Subcutaneous abdominal adipose tissue (tissue), 5 donors: ENCODE measurements at regions not wholly inside any gene's neighbourhood (a gene's known extent, or its start where the extent isn't known, plus 50 kb on each side); places are given as distances from the start of the nearest gene placed in this dataset.

Experiments
- H3K27ac ChIP-seq: one replicate; pipeline ENCODE4 v1.7.0; 2013; ENCODE audit warnings: low read depth, mild to moderate bottlenecking, inconsistent platforms, low read length, moderate library complexity
- H3K27me3 ChIP-seq, 5 donors: one replicate each; pipeline ENCODE4 v1.7.0; 2013; ENCODE audit warnings: low read length in 5 of 5, inconsistent platforms in 1 of 5; ENCODE audit not compliant: control insufficient read depth in 5 of 5, insufficient read depth in 4 of 5
- H3K36me3 ChIP-seq, 5 donors: one replicate each; pipeline ENCODE4 v1.7.0; 2013; ENCODE audit warnings: low read length in 5 of 5; ENCODE audit not compliant: control insufficient read depth in 5 of 5, insufficient read depth in 5 of 5
- H3K4me1 ChIP-seq, 5 donors: one replicate each; pipeline ENCODE4 v1.7.0; 2013; ENCODE audit warnings: low read length in 5 of 5, mild to moderate bottlenecking in 3 of 5, moderate library complexity in 1 of 5; ENCODE audit not compliant: control insufficient read depth in 5 of 5, insufficient read depth in 5 of 5
- H3K4me3 ChIP-seq, 5 donors: one replicate each; pipeline ENCODE4 v1.7.0; 2013; ENCODE audit warnings: low read length in 5 of 5, low read depth in 1 of 5
- H3K9ac ChIP-seq, 5 donors: one replicate each; pipeline ENCODE4 v1.7.0; 2013; ENCODE audit warnings: low read length in 5 of 5, mild to moderate bottlenecking in 4 of 5, moderate library complexity in 3 of 5
- H3K9me3 ChIP-seq, 5 donors: one replicate each; pipeline ENCODE4 v1.7.0; 2013; ENCODE audit warnings: low read length in 5 of 5; ENCODE audit not compliant: control insufficient read depth in 5 of 5
- donor health status: healthy.
- donor health status: healthy.
- donor health status: healthy.
- donor health status: healthy.
- donor health status: healthy.

- Histone ChIP-seq H3K9me3 (no peaks in the 10 kb centered on the region), H3K36me3 (no peaks in the 10 kb centered on the region), H3K27ac (no peak overlapping the region), H3K9ac (no peak overlapping the region), H3K4me3 (no peak overlapping the region), H3K4me1 (no peaks in the 10 kb centered on the region), H3K27me3 (no peaks in the 10 kb centered on the region)
Measured at GRCh38 chr5:82655078-82655477, 376.9 kb upstream of the RPS23 start.

- Histone ChIP-seq H3K9me3 (no peaks in the 10 kb centered on the region), H3K4me3 (no peak overlapping the region), H3K36me3 (no peaks in the 10 kb centered on the region), H3K27ac (no peak overlapping the region), H3K4me1 (no peaks in the 10 kb centered on the region), H3K27me3 (no peaks in the 10 kb centered on the region), H3K9ac (no peak overlapping the region)
Measured at GRCh38 chr5:82649943-82650342, 371.8 kb upstream of the RPS23 start.

- no peak overlapping the region for H3K27ac ChIP-seq
Measured at GRCh38 chr5:82644766-82645165, 366.6 kb upstream of the RPS23 start.

GRCh38 chr5:82644229-82644628 lies 366.1 kb upstream of the RPS23 start:
- no peaks in the 10 kb centered on the region for H3K36me3 ChIP-seq
- H3K27ac ChIP-seq, result no peak overlapping the region
- no peak overlapping the region for H3K4me3 ChIP-seq
- H3K9ac ChIP-seq, result no peak overlapping the region
- H3K27me3 ChIP-seq, result no peaks in the 10 kb centered on the region
- peaks cover 0 to 3% (median 2%) of the 10 kb centered on the region in 5 donors for H3K4me1 ChIP-seq
- no peaks in the 10 kb centered on the region for H3K9me3 ChIP-seq

More at GRCh38 chr5:82644766-82645165, 366.6 kb upstream of the RPS23 start:
- H3K9ac ChIP-seq, result no peak overlapping the region
- no peaks in the 10 kb centered on the region for H3K9me3 ChIP-seq
- H3K4me1 ChIP-seq, result peaks cover 0 to 3% (median 0%) of the 10 kb centered on the region in 5 donors
- H3K36me3 ChIP-seq, result no peaks in the 10 kb centered on the region
- H3K4me3 ChIP-seq, result no peak overlapping the region
- H3K27me3 ChIP-seq, result no peaks in the 10 kb centered on the region

GRCh38 chr5:82642313-82642712 lies 364.2 kb upstream of the RPS23 start:
- H3K4me1 ChIP-seq, result peaks cover 0 to 6% (median 3%) of the 10 kb centered on the region in 5 donors
- H3K36me3 ChIP-seq, result no peaks in the 10 kb centered on the region
- no peaks in the 10 kb centered on the region for H3K9me3 ChIP-seq
- H3K9ac ChIP-seq, result no peak overlapping the region
- no peaks in the 10 kb centered on the region for H3K27me3 ChIP-seq
- no peak overlapping the region for H3K4me3 ChIP-seq
- no peak overlapping the region for H3K27ac ChIP-seq

- Histone ChIP-seq H3K4me1 (peaks cover 0 to 6% (median 3%) of the 10 kb centered on the region in 5 donors), H3K9ac (no peak overlapping the region), H3K4me3 (no peak overlapping the region), H3K27me3 (no peaks in the 10 kb centered on the region), H3K27ac (no peak overlapping the region), H3K36me3 (no peaks in the 10 kb centered on the region), H3K9me3 (no peaks in the 10 kb centered on the region)
Measured at GRCh38 chr5:82641331-82642003, 363.3 kb upstream of the RPS23 start.

- Histone ChIP-seq H3K9ac (no peak overlapping the region), H3K27me3 (no peaks in the 10 kb centered on the region), H3K4me3 (no peak overlapping the region), H3K27ac (no peak overlapping the region), H3K36me3 (no peaks in the 10 kb centered on the region), H3K4me1 (peaks cover 0 to 6% (median 3%) of the 10 kb centered on the region in 5 donors), H3K9me3 (no peaks in the 10 kb centered on the region)
Measured at GRCh38 chr5:82640916-82641315, 362.8 kb upstream of the RPS23 start.

GRCh38 chr5:82639393-82640144 lies 361.4 kb upstream of the RPS23 start:
- peak overlapping the region; percentile 11 for H3K27ac ChIP-seq

GRCh38 chr5:82636591-82636990 lies 358.4 kb upstream of the RPS23 start:
- Histone ChIP-seq H3K27ac (no peak overlapping the region), H3K4me3 (no peak overlapping the region)

More at GRCh38 chr5:82639393-82640144, 361.4 kb upstream of the RPS23 start:
- Histone ChIP-seq H3K4me1 (peaks cover 0 to 6% (median 3%) of the 10 kb centered on the region in 5 donors), H3K4me3 (no peak overlapping the region), H3K36me3 (no peaks in the 10 kb centered on the region), H3K9ac (peak overlapping the region in 1 of 5 donors; percentile 30), H3K27me3 (no peaks in the 10 kb centered on the region), H3K9me3 (no peaks in the 10 kb centered on the region)

GRCh38 chr5:82635561-82636288 lies 357.6 kb upstream of the RPS23 start:
- Histone ChIP-seq H3K36me3 (no peaks in the 10 kb centered on the region), H3K9ac (no peak overlapping the region), H3K4me3 (no peak overlapping the region), H3K4me1 (peaks cover 0 to 6% (median 0%) of the 10 kb centered on the region in 5 donors), H3K27ac (no peak overlapping the region), H3K27me3 (no peaks in the 10 kb centered on the region), H3K9me3 (no peaks in the 10 kb centered on the region)

More at GRCh38 chr5:82636591-82636990, 358.4 kb upstream of the RPS23 start:
- H3K9me3 ChIP-seq, result no peaks in the 10 kb centered on the region
- H3K9ac ChIP-seq, result no peak overlapping the region
- no peaks in the 10 kb centered on the region for H3K36me3 ChIP-seq
- no peaks in the 10 kb centered on the region for H3K27me3 ChIP-seq
- H3K4me1 ChIP-seq, result peaks cover 0 to 6% (median 3%) of the 10 kb centered on the region in 5 donors
